ENCODE measurements at regions not wholly inside any gene's neighbourhood (a gene's known extent, or its start where the extent isn't known, plus 50 kb on each side); places are given as distances from the start of the nearest gene placed in this dataset.

GRCh38 chr1:81071969-81072753, 728.6 kb upstream of the ADGRL2 start:
- no peak overlapping the region for H3K4me3 ChIP-seq (ENCODE audit: low read depth, low read length)
- TF ChIP-seq, protein P1, sequence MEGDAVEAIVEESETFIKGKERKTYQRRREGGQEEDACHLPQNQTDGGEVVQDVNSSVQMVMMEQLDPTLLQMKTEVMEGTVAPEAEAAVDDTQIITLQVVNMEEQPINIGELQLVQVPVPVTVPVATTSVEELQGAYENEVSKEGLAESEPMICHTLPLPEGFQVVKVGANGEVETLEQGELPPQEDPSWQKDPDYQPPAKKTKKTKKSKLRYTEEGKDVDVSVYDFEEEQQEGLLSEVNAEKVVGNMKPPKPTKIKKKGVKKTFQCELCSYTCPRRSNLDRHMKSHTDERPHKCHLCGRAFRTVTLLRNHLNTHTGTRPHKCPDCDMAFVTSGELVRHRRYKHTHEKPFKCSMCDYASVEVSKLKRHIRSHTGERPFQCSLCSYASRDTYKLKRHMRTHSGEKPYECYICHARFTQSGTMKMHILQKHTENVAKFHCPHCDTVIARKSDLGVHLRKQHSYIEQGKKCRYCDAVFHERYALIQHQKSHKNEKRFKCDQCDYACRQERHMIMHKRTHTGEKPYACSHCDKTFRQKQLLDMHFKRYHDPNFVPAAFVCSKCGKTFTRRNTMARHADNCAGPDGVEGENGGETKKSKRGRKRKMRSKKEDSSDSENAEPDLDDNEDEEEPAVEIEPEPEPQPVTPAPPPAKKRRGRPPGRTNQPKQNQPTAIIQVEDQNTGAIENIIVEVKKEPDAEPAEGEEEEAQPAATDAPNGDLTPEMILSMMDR (IDR thresholded peaks at IDR 0.05; ENCODE audit: borderline replicate concordance, insufficient read depth, low read depth, low read length), result no peak

- TF ChIP-seq, protein P1 (IDR thresholded peaks at IDR 0.05; ENCODE audit: borderline replicate concordance, insufficient read depth, low read depth, low read length), result no peak
- no peak overlapping the region for H3K4me3 ChIP-seq (ENCODE audit: low read depth, low read length)
Measured at GRCh38 chr1:81071072-81071858, 729.5 kb upstream of the ADGRL2 start.

DNA sequence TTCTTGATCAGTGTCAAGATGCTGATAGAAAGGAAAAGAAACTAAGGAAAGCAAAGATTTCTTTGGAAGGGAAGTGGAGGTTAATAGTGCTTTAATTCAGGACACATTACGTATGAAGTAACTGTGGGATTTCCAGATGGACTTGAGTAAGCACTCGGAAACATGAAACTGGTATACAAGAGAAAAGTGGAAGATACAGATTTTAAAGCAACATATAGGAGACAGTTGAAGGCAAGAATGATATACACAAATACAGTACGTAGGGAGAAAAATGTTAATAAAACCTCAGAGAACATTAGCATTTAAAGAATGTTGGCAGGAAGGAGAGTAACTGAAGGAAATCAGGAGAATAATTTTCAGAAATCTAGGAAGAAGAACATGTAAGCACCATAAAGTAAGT, 730.9 kb upstream of the ADGRL2 start:
- TF ChIP-seq, protein P1 (IDR thresholded peaks at IDR 0.05; ENCODE audit: borderline replicate concordance, insufficient read depth, low read depth, low read length), result no peak
- H3K4me3 ChIP-seq (ENCODE audit: low read depth, low read length), result no peak overlapping the region

GRCh38 chr1:81068726-81069125, 732.0 kb upstream of the ADGRL2 start:
- H3K4me3 ChIP-seq (ENCODE audit: low read depth, low read length), result no peak overlapping the region
- TF ChIP-seq, protein P1 (IDR thresholded peaks at IDR 0.05; ENCODE audit: borderline replicate concordance, insufficient read depth, low read depth, low read length), result no peak

GRCh38 chr1:81053826-81054225, 746.9 kb upstream of the ADGRL2 start:
- no peak overlapping the region for H3K4me3 ChIP-seq (ENCODE audit: low read depth, low read length)
- TF ChIP-seq, protein P1 (IDR thresholded peaks at IDR 0.05; ENCODE audit: borderline replicate concordance, insufficient read depth, low read depth, low read length), result no peak

GRCh38 chr1:81052162-81052561, 748.6 kb upstream of the ADGRL2 start:
- TF ChIP-seq, protein P1 (IDR thresholded peaks at IDR 0.05; ENCODE audit: borderline replicate concordance, insufficient read depth, low read depth, low read length), result no peak
- H3K4me3 ChIP-seq (ENCODE audit: low read depth, low read length), result no peak overlapping the region

Data from GM12875 (cell line).